ENCODE measurements at regions not wholly inside any gene's neighbourhood (a gene's known extent, or its start where the extent isn't known, plus 50 kb on each side); places are given as distances from the start of the nearest gene placed in this dataset.

DNA sequence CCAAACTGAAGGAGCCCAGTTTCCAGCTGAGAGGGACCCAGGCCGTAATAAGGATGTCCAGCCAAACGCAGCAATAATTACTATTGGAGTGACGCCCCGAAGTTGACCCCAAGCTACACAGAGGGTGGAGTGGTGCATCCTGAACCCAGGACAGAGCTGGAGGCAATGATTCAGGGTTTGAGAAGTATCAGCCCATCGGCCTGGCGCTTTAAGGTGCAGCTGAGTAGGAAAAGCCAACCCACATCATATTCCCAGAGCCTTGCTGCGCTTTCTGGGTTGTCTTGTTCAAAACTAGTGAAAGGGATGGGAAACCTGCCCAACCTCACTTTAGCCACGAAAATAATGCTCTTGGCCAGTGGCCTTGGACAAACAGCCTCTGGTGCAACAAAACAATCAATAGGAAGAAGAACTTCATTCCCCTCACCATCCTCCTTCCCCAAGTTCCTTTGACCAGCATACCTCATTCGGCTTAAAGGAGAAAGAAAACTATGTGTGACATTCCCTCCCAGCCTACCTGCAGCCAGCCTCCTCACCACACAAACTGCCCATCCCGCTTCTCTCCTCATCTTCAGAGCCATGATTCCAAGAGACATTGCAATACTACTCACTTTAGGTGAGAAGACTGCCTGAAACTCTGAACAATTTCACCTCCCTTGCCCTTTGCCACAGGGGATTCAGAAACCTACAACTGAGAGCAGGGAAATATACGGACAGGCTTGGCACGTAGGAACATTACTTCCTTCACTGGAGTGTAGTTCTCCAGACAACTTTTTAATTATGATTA lies 217.2 kb upstream of the MKLN1 start:
- H3K36me3 ChIP-seq (ENCODE audit: control insufficient read depth in 4 of 4, insufficient read depth in 4 of 4, low read length in 3 of 4) = no peaks in the 10 kb centered on the region
- ChIA-PET POLR2A (interaction anchor here (0.6 to 1.0 kb wide), 3 partner anchors 23 to 239 kb away, joined by 3 to 4 read pairs (median 4); no protein-coding TSS in a partner anchor), CTCF (interaction anchor here (1.4 kb wide), 1 partner anchor 121 kb away, joined by 5 read pairs; no protein-coding TSS in a partner anchor)
- H3K27ac ChIP-seq (ENCODE audit: insufficient read depth in 1 of 2, low read depth in 1 of 2, low read length in 2 of 2, poor library complexity in 1 of 2, severe bottlenecking in 2 of 2) = no peak overlapping the region
- 18% methylated on average over 9 of the region's 12 CpGs for WGBS (ENCODE audit: insufficient coverage)
- H3K27me3 ChIP-seq (replicated peaks in 2 of 5; ENCODE audit: control insufficient read depth in 4 of 5, insufficient read depth in 5 of 5, low read length in 4 of 5) = no peaks in the 10 kb centered on the region
- H3K9me3 ChIP-seq (ENCODE audit: control extremely low read depth in 1 of 5, control insufficient read depth in 4 of 5, insufficient read depth in 2 of 5, low read depth in 1 of 5, low read length in 4 of 5) = no peaks in the 10 kb centered on the region
- peaks cover 22 to 53% (median 40%) of the 10 kb centered on the region in 4 experiments for H3K4me1 ChIP-seq (ENCODE audit: control extremely low read depth in 1 of 4, control insufficient read depth in 4 of 4, insufficient read depth in 4 of 4, low read length in 3 of 4)
- peak in 1 of 3 donors; percentile 21 for DNase-seq
- peak overlapping the region; percentile 40 to 99 (median 69) for H3K4me3 ChIP-seq (ENCODE audit: control insufficient read depth in 1 of 7, extremely low read depth in 1 of 7, insufficient read depth in 4 of 7, low read depth in 2 of 7, low read length in 6 of 7)

DNA sequence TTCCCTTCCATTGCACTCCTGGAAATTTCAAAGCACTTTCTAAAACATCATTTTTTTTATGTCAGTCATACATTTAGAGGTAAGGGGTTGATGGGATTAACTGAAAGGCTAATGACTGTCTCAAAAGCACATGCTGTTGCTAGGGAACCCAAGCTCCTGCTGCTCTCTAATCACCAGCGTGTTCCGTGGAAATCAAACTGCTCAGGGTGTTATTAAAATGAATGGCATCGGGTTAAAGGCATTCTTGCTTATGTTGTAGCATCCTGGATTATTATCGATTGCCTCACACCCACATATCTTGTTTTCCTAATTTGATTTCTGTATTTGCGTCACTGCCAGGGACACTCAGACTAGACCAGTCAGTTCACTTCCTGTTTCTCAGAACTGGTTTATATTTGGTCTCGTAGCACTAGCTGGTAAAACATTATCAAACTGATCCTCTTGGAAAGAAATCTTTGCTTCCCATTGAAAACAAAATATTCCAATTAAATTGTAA lies 216.5 kb upstream of the MKLN1 start:
- WGBS (ENCODE audit: insufficient coverage) = 0% methylated on average over 2 of the region's 6 CpGs
- peaks cover 22 to 50% (median 39%) of the 10 kb centered on the region in 4 experiments for H3K4me1 ChIP-seq (ENCODE audit: control extremely low read depth in 1 of 4, control insufficient read depth in 4 of 4, insufficient read depth in 4 of 4, low read length in 3 of 4)
- no peaks in the 10 kb centered on the region for H3K27me3 ChIP-seq (replicated peaks in 2 of 5; ENCODE audit: control insufficient read depth in 4 of 5, insufficient read depth in 5 of 5, low read length in 4 of 5)
- H3K36me3 ChIP-seq (ENCODE audit: control insufficient read depth in 4 of 4, insufficient read depth in 4 of 4, low read length in 3 of 4) = no peaks in the 10 kb centered on the region
- DNase-seq = peak; percentile 60 to 76 (median 62)
- no peak overlapping the region for H3K27ac ChIP-seq (ENCODE audit: insufficient read depth in 1 of 2, low read depth in 1 of 2, low read length in 2 of 2, poor library complexity in 1 of 2, severe bottlenecking in 2 of 2)
- POLR2A ChIA-PET = no interaction called here
- CTCF ChIA-PET = interaction anchor here (1.4 kb wide), 1 partner anchor 120 kb away, joined by 5 read pairs; no protein-coding TSS in a partner anchor
- H3K9me3 ChIP-seq (ENCODE audit: control extremely low read depth in 1 of 5, control insufficient read depth in 4 of 5, insufficient read depth in 2 of 5, low read depth in 1 of 5, low read length in 4 of 5) = no peaks in the 10 kb centered on the region
- peak overlapping the region in 6 of 7 experiments; percentile 37 to 99 (median 47) for H3K4me3 ChIP-seq (ENCODE audit: control insufficient read depth in 1 of 7, extremely low read depth in 1 of 7, insufficient read depth in 4 of 7, low read depth in 2 of 7, low read length in 6 of 7)

DNA sequence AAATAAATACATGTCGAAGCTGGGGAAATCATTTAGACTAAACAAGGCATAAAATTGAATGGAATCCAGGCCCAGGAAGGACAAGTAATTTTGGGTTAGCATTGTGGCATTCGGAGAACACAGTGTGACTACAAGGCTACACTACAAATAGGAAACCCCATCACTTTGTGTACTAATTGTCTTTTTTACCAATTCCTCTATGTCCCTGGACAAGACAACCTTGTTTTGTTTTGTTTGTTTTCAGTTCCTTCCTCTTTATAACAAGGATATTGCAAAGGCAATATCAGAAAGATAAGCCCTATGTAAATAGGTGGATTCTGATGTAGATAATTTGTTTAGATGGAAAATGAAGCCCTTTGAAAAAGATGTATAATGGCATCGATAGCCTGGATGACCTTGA lies 215.9 kb upstream of the MKLN1 start:
- H3K4me1 ChIP-seq (ENCODE audit: control extremely low read depth in 1 of 4, control insufficient read depth in 4 of 4, insufficient read depth in 4 of 4, low read length in 3 of 4) = peaks cover 22 to 44% (median 37%) of the 10 kb centered on the region in 4 experiments
- DNase-seq = no peak
- ChIA-PET POLR2A (no interaction called here), CTCF (interaction anchor here (0.7 kb wide), 1 partner anchor 256 kb away, joined by 3 read pairs; no protein-coding TSS in a partner anchor)
- H3K4me3 ChIP-seq (ENCODE audit: control insufficient read depth in 1 of 7, extremely low read depth in 1 of 7, insufficient read depth in 4 of 7, low read depth in 2 of 7, low read length in 6 of 7) = peak overlapping the region in 1 of 7 experiments; percentile 94
- no peaks in the 10 kb centered on the region for H3K9me3 ChIP-seq (ENCODE audit: control extremely low read depth in 1 of 5, control insufficient read depth in 4 of 5, insufficient read depth in 2 of 5, low read depth in 1 of 5, low read length in 4 of 5)
- no peaks in the 10 kb centered on the region for H3K27me3 ChIP-seq (replicated peaks in 2 of 5; ENCODE audit: control insufficient read depth in 4 of 5, insufficient read depth in 5 of 5, low read length in 4 of 5)
- no peaks in the 10 kb centered on the region for H3K36me3 ChIP-seq (ENCODE audit: control insufficient read depth in 4 of 4, insufficient read depth in 4 of 4, low read length in 3 of 4)
- H3K27ac ChIP-seq (ENCODE audit: insufficient read depth in 1 of 2, low read depth in 1 of 2, low read length in 2 of 2, poor library complexity in 1 of 2, severe bottlenecking in 2 of 2) = no peak overlapping the region
- WGBS (ENCODE audit: insufficient coverage) = 100% methylated on average over 1 of the region's 3 CpGs

DNA sequence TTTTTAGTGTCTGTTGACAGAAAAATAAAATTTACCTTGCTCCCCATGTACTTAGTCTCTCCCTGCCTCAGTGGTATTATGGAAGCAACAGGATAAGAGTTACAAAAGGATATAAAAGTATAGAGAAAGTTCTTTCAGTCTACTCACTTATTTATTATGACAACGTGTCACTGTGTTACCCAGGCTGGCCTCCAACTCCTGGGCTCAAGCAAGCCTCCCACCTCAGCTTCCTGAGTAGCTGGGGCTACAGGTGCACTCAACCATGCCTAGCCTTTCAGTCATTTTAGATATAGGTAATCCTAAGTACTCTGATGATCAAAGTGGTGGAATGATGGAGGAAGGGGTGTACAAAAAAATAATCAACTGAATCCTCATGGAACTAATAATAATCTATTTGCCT lies 215.2 kb upstream of the MKLN1 start:
- no peak for DNase-seq
- 83% methylated on average over 1 of the region's 1 CpG for WGBS (ENCODE audit: insufficient coverage)
- H3K4me3 ChIP-seq (ENCODE audit: control insufficient read depth in 1 of 7, extremely low read depth in 1 of 7, insufficient read depth in 4 of 7, low read depth in 2 of 7, low read length in 6 of 7) = no peak overlapping the region
- H3K27ac ChIP-seq (ENCODE audit: insufficient read depth in 1 of 2, low read depth in 1 of 2, low read length in 2 of 2, poor library complexity in 1 of 2, severe bottlenecking in 2 of 2) = no peak overlapping the region
- POLR2A ChIA-PET = no interaction called here
- no peaks in the 10 kb centered on the region for H3K36me3 ChIP-seq (ENCODE audit: control insufficient read depth in 4 of 4, insufficient read depth in 4 of 4, low read length in 3 of 4)
- H3K4me1 ChIP-seq (ENCODE audit: control extremely low read depth in 1 of 4, control insufficient read depth in 4 of 4, insufficient read depth in 4 of 4, low read length in 3 of 4) = peaks cover 22 to 43% (median 36%) of the 10 kb centered on the region in 4 experiments
- no peaks in the 10 kb centered on the region for H3K9me3 ChIP-seq (ENCODE audit: control extremely low read depth in 1 of 5, control insufficient read depth in 4 of 5, insufficient read depth in 2 of 5, low read depth in 1 of 5, low read length in 4 of 5)
- CTCF ChIA-PET = interaction anchor here (1.6 kb wide), 1 partner anchor 10 kb away, joined by 4 read pairs; no protein-coding TSS in a partner anchor
- no peaks in the 10 kb centered on the region for H3K27me3 ChIP-seq (replicated peaks in 2 of 5; ENCODE audit: control insufficient read depth in 4 of 5, insufficient read depth in 5 of 5, low read length in 4 of 5)

DNA sequence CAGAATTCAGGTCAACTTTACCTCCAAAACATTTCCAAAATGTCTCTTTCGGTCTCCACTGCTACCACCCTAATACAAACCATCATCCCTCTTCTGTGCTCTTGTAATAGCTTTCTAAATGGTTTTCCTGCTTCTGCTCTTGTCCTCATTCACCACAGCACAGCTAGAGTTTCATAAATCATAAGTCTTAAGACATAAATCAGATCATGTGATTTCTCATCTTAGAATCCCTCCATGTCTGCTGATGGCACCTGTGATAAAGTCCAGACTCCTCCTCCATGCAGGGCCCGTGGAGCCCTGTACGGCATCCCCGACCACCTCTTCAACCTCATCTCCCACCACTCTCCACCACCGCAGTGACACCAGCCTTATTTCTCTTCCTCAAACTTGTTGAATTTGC lies 212.3 kb upstream of the MKLN1 start:
- ChIA-PET CTCF (no interaction called here), POLR2A (no interaction called here)
- WGBS (ENCODE audit: insufficient coverage) = 100% methylated on average over 1 of the region's 5 CpGs
- Histone ChIP-seq H3K27ac (ENCODE audit: insufficient read depth in 1 of 2, low read depth in 1 of 2, low read length in 2 of 2, poor library complexity in 1 of 2, severe bottlenecking in 2 of 2) (no peak overlapping the region), H3K9me3 (ENCODE audit: control extremely low read depth in 1 of 5, control insufficient read depth in 4 of 5, insufficient read depth in 2 of 5, low read depth in 1 of 5, low read length in 4 of 5) (peaks cover 0 to 11% (median 6%) of the 10 kb centered on the region in 5 experiments), H3K4me1 (ENCODE audit: control extremely low read depth in 1 of 4, control insufficient read depth in 4 of 4, insufficient read depth in 4 of 4, low read length in 3 of 4) (peaks cover 9 to 18% (median 13%) of the 10 kb centered on the region in 4 experiments), H3K27me3 (replicated peaks in 2 of 5; ENCODE audit: control insufficient read depth in 4 of 5, insufficient read depth in 5 of 5, low read length in 4 of 5) (no peaks in the 10 kb centered on the region), H3K4me3 (ENCODE audit: control insufficient read depth in 1 of 7, extremely low read depth in 1 of 7, insufficient read depth in 4 of 7, low read depth in 2 of 7, low read length in 6 of 7) (no peak overlapping the region), H3K36me3 (ENCODE audit: control insufficient read depth in 4 of 4, insufficient read depth in 4 of 4, low read length in 3 of 4) (no peaks in the 10 kb centered on the region)
- no peak for DNase-seq

DNA sequence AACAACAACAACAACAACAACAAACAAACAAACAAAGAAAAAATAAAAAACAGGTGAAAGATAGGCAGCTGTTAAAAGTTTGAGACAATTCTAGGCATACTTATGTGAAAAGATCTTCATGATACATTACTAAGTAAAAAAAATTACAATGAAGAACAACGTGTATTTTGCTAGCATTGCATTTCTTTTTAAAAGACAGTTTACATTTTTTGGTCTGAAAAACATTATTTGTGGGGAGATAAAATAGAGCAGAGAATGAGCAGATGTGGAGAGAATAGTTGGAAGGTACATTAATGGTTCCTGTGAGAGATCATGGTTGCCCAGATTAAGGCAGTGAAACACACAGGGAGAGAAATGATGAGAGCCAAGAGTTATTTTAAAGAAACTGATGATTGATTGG lies 210.2 kb upstream of the MKLN1 start:
- POLR2A ChIA-PET = no interaction called here
- no CpG with 5 or more reads among the region's 1 CpG for whole genome bisulfite sequencing (ENCODE audit: insufficient coverage)

DNA sequence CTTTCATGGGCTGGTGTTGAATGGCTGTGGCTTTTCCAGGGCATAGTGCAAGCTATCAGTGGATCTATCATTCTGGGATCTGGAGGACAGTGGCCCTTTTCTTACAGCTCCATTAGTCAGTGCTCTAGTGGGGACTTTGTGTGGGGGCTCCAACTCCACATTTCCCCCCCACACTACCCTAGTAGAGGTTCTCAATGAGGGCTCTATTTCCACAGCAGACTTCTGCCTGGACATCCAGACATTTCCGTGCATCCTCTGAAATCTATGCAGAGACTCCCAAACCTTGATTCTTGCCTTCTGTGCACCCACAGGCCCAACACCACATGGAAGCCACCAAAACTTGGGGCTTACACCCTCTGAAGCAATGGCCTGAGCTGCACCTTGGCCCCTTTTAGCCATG lies 208.3 kb upstream of the MKLN1 start:
- Histone ChIP-seq H3K27ac (ENCODE audit: insufficient read depth in 1 of 2, low read depth in 1 of 2, low read length in 2 of 2, poor library complexity in 1 of 2, severe bottlenecking in 2 of 2) (no peak overlapping the region), H3K4me1 (ENCODE audit: control extremely low read depth in 1 of 4, control insufficient read depth in 4 of 4, insufficient read depth in 4 of 4, low read length in 3 of 4) (no peaks in the 10 kb centered on the region), H3K27me3 (replicated peaks in 2 of 5; ENCODE audit: control insufficient read depth in 4 of 5, insufficient read depth in 5 of 5, low read length in 4 of 5) (no peaks in the 10 kb centered on the region), H3K9me3 (ENCODE audit: control extremely low read depth in 1 of 5, control insufficient read depth in 4 of 5, insufficient read depth in 2 of 5, low read depth in 1 of 5, low read length in 4 of 5) (peaks cover 0 to 11% (median 6%) of the 10 kb centered on the region in 5 experiments), H3K4me3 (ENCODE audit: control insufficient read depth in 1 of 7, extremely low read depth in 1 of 7, insufficient read depth in 4 of 7, low read depth in 2 of 7, low read length in 6 of 7) (no peak overlapping the region), H3K36me3 (ENCODE audit: control insufficient read depth in 4 of 4, insufficient read depth in 4 of 4, low read length in 3 of 4) (no peaks in the 10 kb centered on the region)
- POLR2A ChIA-PET = no interaction called here
- WGBS (ENCODE audit: insufficient coverage) = no CpG with 5 or more reads among the region's 1 CpG
- CTCF ChIA-PET = interaction anchor here (1.1 kb wide), 1 partner anchor 183 kb away, joined by 3 read pairs; no protein-coding TSS in a partner anchor
- no peak for DNase-seq

More for the DNA sequence above, 210.2 kb upstream of the MKLN1 start:
- H3K27ac ChIP-seq (ENCODE audit: insufficient read depth in 1 of 2, low read depth in 1 of 2, low read length in 2 of 2, poor library complexity in 1 of 2, severe bottlenecking in 2 of 2) = no peak overlapping the region
- peaks cover 0 to 11% (median 6%) of the 10 kb centered on the region in 5 experiments for H3K9me3 ChIP-seq (ENCODE audit: control extremely low read depth in 1 of 5, control insufficient read depth in 4 of 5, insufficient read depth in 2 of 5, low read depth in 1 of 5, low read length in 4 of 5)
- no peaks in the 10 kb centered on the region for H3K36me3 ChIP-seq (ENCODE audit: control insufficient read depth in 4 of 4, insufficient read depth in 4 of 4, low read length in 3 of 4)
- peaks cover 0 to under 1% (median 0%) of the 10 kb centered on the region in 4 experiments for H3K4me1 ChIP-seq (ENCODE audit: control extremely low read depth in 1 of 4, control insufficient read depth in 4 of 4, insufficient read depth in 4 of 4, low read length in 3 of 4)
- no peaks in the 10 kb centered on the region for H3K27me3 ChIP-seq (replicated peaks in 2 of 5; ENCODE audit: control insufficient read depth in 4 of 5, insufficient read depth in 5 of 5, low read length in 4 of 5)
- CTCF ChIA-PET = no interaction called here
- H3K4me3 ChIP-seq (ENCODE audit: control insufficient read depth in 1 of 7, extremely low read depth in 1 of 7, insufficient read depth in 4 of 7, low read depth in 2 of 7, low read length in 6 of 7) = no peak overlapping the region
- DNase-seq = no peak
